GM19351 (cell line): ENCODE measurements at regions not wholly inside any gene's neighbourhood (a gene's known extent, or its start where the extent isn't known, plus 50 kb on each side); places are given as distances from the start of the nearest gene placed in this dataset.
"Not testable (repeated sequence)": the region's sequence is repeated elsewhere in the genome, so short reads cannot be mapped to it uniquely, and the experiment has no call there.

Experiments used
- ATAC-seq: cut with Tn5 transposase; IDR thresholded peaks from one replicate; pipeline ENCODE4 v1.9.1; 2021; ENCODE audit warnings: mild to moderate bottlenecking, moderate library complexity; ENCODE audit not compliant: unreplicated experiment

DNA sequence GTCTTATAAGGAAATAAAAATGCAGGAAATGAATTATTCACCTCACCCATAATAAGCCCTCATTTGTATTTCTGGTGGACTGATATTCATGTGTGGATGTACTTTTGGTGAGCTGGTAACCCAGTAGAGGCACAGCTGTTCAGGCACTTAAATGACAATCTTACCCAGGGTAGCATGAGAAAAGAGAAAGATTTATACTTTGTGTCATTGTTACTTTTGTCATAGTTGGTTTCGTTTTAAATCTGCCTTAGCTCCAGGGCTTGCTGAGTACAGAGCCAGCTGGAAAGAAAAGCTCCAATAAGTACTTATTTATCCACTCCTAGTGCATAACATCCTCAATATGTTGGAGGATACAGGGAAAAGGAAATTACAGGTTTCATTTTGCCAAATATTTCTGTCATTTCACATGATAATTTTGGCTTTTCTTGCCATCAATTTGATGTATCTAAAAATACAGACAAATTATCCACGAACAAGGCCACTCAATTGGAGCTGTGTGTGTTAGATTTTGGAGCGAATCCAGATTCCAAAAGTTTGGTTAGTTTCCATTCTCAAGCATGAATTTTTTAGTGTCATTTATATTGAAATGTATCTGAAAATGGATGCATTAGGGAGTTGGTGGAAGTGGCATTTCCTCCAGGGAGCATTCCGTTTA lies 1276.1 kb upstream of the FAM98A start:
- ATAC-seq: no peak

DNA sequence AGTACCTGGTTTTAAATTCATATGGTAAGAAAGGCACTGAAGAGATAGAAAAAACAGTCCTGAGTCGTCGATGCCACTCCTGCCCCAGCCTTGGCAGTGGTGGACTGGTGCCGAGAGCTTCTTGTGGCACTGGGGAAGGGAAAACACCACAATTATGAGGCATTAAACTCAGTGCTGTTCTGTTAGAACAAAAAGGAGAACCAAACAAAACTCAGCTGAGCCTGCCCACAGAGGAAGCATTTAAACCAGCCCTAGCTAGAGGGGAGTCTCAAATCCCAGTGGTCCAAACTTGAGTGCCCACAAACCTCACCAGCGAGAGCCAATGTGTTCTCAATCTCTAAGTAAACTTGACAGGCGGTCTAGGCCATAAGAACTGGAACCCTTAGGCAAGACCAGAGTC lies 1254.5 kb upstream of the FAM98A start:
- no peak for ATAC-seq

GRCh38 chr2:34851804-34852203 lies 1252.7 kb upstream of the FAM98A start:
- no peak for ATAC-seq

GRCh38 chr2:34849827-34850226 lies 1250.7 kb upstream of the FAM98A start:
- no peak for ATAC-seq

DNA sequence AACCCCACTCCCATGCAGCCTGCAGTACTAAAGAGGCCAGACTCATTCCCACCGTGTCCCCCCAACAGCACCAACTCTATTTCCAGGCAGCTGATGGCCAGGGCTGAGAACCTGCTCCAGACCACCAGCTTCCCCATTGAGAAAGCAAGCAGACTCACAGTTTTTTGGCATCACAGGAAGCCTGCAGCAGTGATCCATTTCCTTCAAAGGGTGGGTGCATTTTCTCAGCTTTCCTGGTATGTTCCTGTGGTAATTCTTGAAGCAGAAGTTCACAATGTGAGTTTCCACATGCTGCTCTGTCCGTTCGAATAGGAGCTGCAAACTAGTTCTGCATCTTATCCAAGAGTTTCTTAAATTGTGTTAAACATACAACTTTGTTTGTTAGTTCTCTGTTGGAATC lies 1249.6 kb upstream of the FAM98A start:
- no peak for ATAC-seq

GRCh38 chr2:34848132-34848531 lies 1249.0 kb upstream of the FAM98A start:
- ATAC-seq: no peak

GRCh38 chr2:34844629-34845028 lies 1245.5 kb upstream of the FAM98A start:
- ATAC-seq: no peak

- no peak for ATAC-seq
Measured at GRCh38 chr2:34838408-34838807, 1239.3 kb upstream of the FAM98A start.

GRCh38 chr2:34836361-34836760 lies 1237.3 kb upstream of the FAM98A start:
- no peak for ATAC-seq

- no peak for ATAC-seq
Measured at GRCh38 chr2:34831096-34831495, 1232.0 kb upstream of the FAM98A start.

DNA sequence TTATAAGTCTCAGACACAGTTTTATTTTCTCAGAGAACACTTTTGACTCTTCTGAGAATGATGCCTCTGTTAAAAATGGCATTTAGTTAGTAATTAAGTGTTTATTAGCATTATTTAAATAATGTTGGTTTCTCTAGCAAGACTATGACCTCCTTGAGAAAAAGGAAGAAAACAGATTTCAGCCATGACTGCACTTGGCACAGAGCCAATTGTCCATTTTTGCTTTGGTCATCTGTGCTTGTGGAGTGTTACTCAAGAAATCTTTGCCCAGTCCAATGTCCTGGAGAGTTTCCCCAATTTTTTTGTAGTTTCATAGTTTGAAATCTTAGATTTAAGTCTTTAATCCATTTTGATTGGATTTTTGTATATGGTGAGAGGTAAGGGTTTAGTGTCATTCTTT lies 1229.4 kb upstream of the FAM98A start:
- no peak for ATAC-seq

- no peak for ATAC-seq
Measured at GRCh38 chr2:34827398-34827797, 1228.3 kb upstream of the FAM98A start.

GRCh38 chr2:34825686-34826085 lies 1226.6 kb upstream of the FAM98A start:
- ATAC-seq: no peak

- no peak for ATAC-seq
Measured at GRCh38 chr2:34822616-34823015, 1223.5 kb upstream of the FAM98A start.

DNA sequence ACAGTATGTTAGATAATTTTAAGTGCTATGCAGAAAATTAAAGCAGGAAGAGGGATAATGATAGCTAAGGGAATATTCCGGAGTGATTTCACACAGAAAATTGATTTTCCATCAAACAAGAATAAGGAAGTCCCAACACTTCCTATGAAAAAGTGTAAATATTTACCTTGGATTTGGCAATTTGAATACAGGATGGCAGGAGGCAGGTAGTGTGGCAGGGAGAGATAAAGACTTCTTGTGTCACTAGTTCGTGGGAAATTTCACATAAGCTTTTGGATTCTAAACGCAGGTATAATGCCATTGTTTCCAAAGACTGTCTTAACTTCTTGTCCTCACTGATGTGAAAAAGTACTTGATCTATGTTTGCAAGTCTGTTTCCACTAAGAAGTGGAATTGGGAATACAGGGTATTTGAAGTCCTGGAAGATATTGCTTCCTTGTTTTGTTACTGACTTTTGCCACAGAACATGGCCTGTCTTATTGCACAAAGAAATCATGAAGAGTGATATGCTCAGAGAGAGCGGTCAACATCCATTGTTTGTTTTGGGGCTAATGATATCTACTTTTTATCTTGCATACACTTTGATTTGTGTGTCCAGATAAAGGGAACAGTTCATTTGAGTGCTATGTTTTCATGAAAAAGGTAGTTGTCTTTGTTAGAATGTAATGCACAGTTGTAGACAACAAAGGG lies 1216.1 kb upstream of the FAM98A start:
- no peak for ATAC-seq

- no peak for ATAC-seq
Measured at GRCh38 chr2:34810456-34810855, 1211.4 kb upstream of the FAM98A start.

GRCh38 chr2:34808426-34808825 lies 1209.3 kb upstream of the FAM98A start:
- no peak for ATAC-seq

DNA sequence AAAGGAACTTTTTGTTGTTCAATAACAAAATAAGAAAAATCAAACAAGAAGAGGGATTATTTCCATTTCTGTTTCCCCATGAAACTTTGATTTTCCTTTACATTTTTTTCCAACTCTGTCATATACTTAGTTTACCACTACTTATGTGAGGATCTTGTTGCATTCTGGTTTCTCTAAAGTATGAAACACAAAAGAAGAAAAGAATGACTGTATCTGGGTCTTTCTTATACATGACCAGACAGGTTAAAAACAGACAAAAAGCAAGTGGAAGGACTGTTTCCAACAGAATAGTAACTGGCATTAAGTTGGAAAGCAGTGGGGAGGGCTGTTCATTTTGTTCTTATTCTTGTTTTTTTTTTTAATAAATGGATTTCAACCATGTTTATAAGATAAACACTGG lies 1207.8 kb upstream of the FAM98A start:
- no peak for ATAC-seq

DNA sequence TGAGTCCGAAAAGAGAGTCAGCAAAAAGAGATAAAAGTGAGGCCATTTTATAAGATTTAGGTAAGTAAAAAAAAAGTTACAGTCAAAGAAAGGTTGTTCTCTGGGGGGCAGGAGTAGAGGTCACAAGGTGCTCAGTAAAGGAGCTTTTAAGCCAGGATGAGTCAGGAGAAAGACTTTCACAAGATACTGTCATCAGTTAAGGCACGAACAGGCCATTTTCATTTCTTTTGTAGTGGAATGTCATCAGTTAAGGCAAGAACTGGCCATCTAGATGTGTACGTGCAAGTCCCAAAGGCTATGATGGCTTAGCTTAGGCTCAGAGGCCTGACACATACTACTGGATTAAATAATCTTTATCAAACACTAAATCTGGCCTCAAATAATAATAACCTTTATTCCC lies 1207.3 kb upstream of the FAM98A start:
- no peak for ATAC-seq

DNA sequence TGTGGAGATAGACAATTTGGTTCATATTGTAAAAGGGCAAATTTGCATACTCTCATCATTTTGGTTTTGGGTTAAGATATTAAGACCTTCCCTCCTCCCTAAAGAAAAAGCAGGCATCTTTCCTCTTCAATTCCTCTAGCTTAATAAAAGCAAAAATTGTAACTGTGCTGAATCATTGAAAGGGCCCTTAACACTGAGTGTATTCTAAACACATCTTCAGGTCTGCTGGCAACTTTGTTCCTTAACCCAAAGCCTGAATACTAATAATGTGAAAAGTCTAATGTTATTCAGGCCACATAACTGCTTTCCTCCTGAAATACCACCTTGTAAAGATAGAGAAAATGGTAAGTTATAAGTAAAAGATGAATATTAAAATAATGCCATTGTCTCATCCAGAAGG lies 1200.5 kb upstream of the FAM98A start:
- no peak for ATAC-seq

DNA sequence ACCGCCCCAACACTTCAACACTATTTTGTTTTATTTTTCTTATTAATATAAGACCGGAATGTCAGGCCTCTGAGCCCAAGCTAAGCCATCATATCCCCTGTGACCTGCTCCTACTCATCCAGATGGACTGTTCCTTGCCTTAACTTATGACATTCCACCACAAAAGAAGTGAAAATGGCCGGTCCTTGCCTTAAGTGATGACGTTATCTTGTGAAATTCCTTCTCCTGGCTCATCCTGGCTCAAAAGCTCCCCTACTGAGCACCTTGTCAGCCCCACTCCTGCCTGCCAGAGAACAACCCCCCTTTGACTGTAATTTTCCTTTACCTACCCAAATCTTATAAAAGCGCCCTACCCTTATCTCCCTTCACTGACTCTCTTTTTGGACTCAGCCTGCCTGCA lies 1196.5 kb upstream of the FAM98A start:
- ATAC-seq: not testable (repeated sequence)

- ATAC-seq: no peak
Measured at GRCh38 chr2:34789169-34789568, 1190.1 kb upstream of the FAM98A start.

DNA sequence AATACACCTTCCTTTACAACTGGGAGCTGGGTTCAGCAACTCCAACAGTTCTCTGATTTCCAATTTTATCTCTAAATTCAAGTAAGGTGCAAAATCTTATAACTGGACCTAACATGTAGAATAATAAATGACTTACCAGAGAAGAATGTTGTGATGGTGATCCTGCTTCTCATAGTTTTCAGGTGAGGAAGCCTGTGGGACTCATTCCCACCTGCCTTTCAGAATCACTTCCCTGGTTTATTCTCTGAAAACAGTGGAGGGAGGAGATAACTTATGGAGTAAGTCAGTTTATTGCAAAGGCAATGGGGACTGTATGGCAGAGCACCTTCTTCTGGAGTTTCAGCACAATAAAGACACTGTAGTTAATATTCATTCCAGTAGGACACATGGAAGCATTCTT lies 1188.2 kb upstream of the FAM98A start:
- ATAC-seq: no peak
